Sigmoid colon (tissue), 3 donors: ENCODE measurements at regions not wholly inside any gene's neighbourhood (a gene's known extent, or its start where the extent isn't known, plus 50 kb on each side); places are given as distances from the start of the nearest gene placed in this dataset.

Experiments used
- CTCF ChIP-seq, 4 experiments: fragments of 450-650 bp in 3 of 4; fragments of 200-600 bp in 1 of 4; IDR thresholded peaks; one replicate each; pipeline ENCODE4 v1.5.1; 2016 to 2019; ENCODE audit warnings: antibody characterized with exemption in 4 of 4, mild to moderate bottlenecking in 3 of 4, moderate library complexity in 2 of 4
- POLR2A ChIP-seq, 2 donors: fragments of 450-650 bp; IDR thresholded peaks; one replicate each; pipeline ENCODE4 v1.6.1; 2016; ENCODE audit warnings: antibody characterized with exemption in 2 of 2, mild to moderate bottlenecking in 2 of 2, moderate library complexity in 2 of 2

GRCh38 chr3:147921051-147921450, 511.9 kb downstream of the ZIC1 start:
- TF ChIP-seq CTCF (IDR thresholded peaks at IDR 0.05) (no peak), POLR2A (IDR thresholded peaks at IDR 0.05) (no peak)
